NCI-H526 treated with DMSO at 0.1 percent for 48 hours (cell line): ENCODE measurements at regions not wholly inside any gene's neighbourhood (a gene's known extent, or its start where the extent isn't known, plus 50 kb on each side); places are given as distances from the start of the nearest gene placed in this dataset.
"Not testable (repeated sequence)": the region's sequence is repeated elsewhere in the genome, so short reads cannot be mapped to it uniquely, and the experiment has no call there.

Source experiments
- DNase-seq: peaks from one replicate; lab custom pipeline; 2025; lab: John Stamatoyannopoulos, UW

- no peak for DNase-seq
Measured at GRCh38 chr21:38614558-38614957, 116.3 kb upstream of the ERG start.

- DNase-seq = no peak
Measured at GRCh38 chr21:38619480-38619879, 121.2 kb upstream of the ERG start.

- no peak for DNase-seq
Measured at GRCh38 chr21:38619992-38620479, 121.8 kb upstream of the ERG start.

GRCh38 chr21:38621132-38621531 lies 122.9 kb upstream of the ERG start:
- DNase-seq = no peak

GRCh38 chr21:38622081-38622826 lies 124.0 kb upstream of the ERG start:
- DNase-seq = no peak

- DNase-seq = no peak
Measured at GRCh38 chr21:38622827-38623209, 124.5 kb upstream of the ERG start.

- DNase-seq = no peak
Measured at GRCh38 chr21:38623552-38623951, 125.3 kb upstream of the ERG start.

GRCh38 chr21:38625000-38625399 lies 126.7 kb upstream of the ERG start:
- DNase-seq = no peak

GRCh38 chr21:38626306-38626705 lies 128.0 kb upstream of the ERG start:
- DNase-seq = no peak

- DNase-seq = no peak
Measured at GRCh38 chr21:38628349-38628748, 130.1 kb upstream of the ERG start.

- DNase-seq = no peak
Measured at GRCh38 chr21:38631206-38631605, 132.9 kb upstream of the ERG start.

- no peak for DNase-seq
Measured at GRCh38 chr21:38631676-38632075, 133.4 kb upstream of the ERG start.

- no peak for DNase-seq
Measured at GRCh38 chr21:38637161-38637560, 138.9 kb upstream of the ERG start.

- DNase-seq = no peak
Measured at GRCh38 chr21:38639571-38640354, 141.5 kb upstream of the ERG start.

- DNase-seq = not testable (repeated sequence)
Measured at GRCh38 chr21:38640355-38640742, 142.1 kb upstream of the ERG start.

GRCh38 chr21:38643404-38644023 lies 145.2 kb upstream of the ERG start:
- DNase-seq = no peak

GRCh38 chr21:38645282-38645681 lies 147.0 kb upstream of the ERG start:
- no peak for DNase-seq

GRCh38 chr21:38646213-38646837 lies 148.0 kb upstream of the ERG start:
- no peak for DNase-seq

GRCh38 chr21:38649120-38649519 lies 150.8 kb upstream of the ERG start:
- DNase-seq = no peak

GRCh38 chr21:38651570-38651969 lies 153.3 kb upstream of the ERG start:
- DNase-seq = no peak

GRCh38 chr21:38652396-38652795 lies 153.3 kb upstream of the ETS2 start:
- DNase-seq = no peak

- DNase-seq = no peak
Measured at GRCh38 chr21:38654580-38654979, 151.1 kb upstream of the ETS2 start.
